Stomach (tissue), 8 donors: ENCODE measurements at regions not wholly inside any gene's neighbourhood (a gene's known extent, or its start where the extent isn't known, plus 50 kb on each side); places are given as distances from the start of the nearest gene placed in this dataset.

ENCODE experiments used
- DNase-seq, 2 donors: peaks; one replicate each; pipeline versions ENCODE4 v3.0.0 to v3.0.0-alpha.2; 2013 to 2019
- H3K27ac ChIP-seq, 5 donors: fragments of 200-600 bp in 4 of 5; sonication (generic) in 4 of 5; one replicate each; pipeline ENCODE4 v1.5.1; 2013 to 2019; ENCODE audit warnings: mild to moderate bottlenecking in 1 of 5, moderate library complexity in 1 of 5
- H3K27me3 ChIP-seq, 3 donors: fragments of 200-600 bp; sonication (generic); one replicate each; pipeline ENCODE4 v1.5.1; 2017 to 2019; ENCODE audit warnings: mixed run types in 1 of 3
- H3K36me3 ChIP-seq, 4 donors: fragments of 200-600 bp; sonication (generic); 1 replicate in 3 of 4; 2 replicates in 1 of 4; pipeline ENCODE4 v1.5.1; 2016 to 2019
- H3K4me1 ChIP-seq, 4 donors: fragments of 200-600 bp; sonication (generic); one replicate each; pipeline ENCODE4 v1.5.1; 2016 to 2019
- H3K4me3 ChIP-seq, 4 donors: fragments of 200-600 bp; sonication (generic) in 3 of 4; one replicate each; pipeline ENCODE4 v1.5.1; 2016 to 2019; ENCODE audit warnings: mild to moderate bottlenecking in 1 of 4
- H3K9me3 ChIP-seq, 4 donors: fragments of 200-600 bp; sonication (generic); one replicate each; pipeline ENCODE4 v1.5.1; 2016 to 2019
- EP300 ChIP-seq: sonication (generic); formaldehyde crosslinking; IDR thresholded peaks from one replicate; pipeline ENCODE4 v1.6.1; 2017; ENCODE audit warnings: antibody characterized with exemption
- POLR2A ChIP-seq, 4 donors: fragments of 450-650 bp; IDR thresholded peaks; one replicate each; pipeline ENCODE4 v1.6.1; 2016; ENCODE audit warnings: antibody characterized with exemption in 4 of 4, control low read depth in 2 of 4, mild to moderate bottlenecking in 1 of 4, moderate library complexity in 1 of 4
- POLR2AphosphoS5 ChIP-seq, 3 donors: sonication (generic); formaldehyde crosslinking; IDR thresholded peaks; one replicate each; pipeline ENCODE4 v1.6.1; 2016; ENCODE audit warnings: antibody characterized with exemption in 3 of 3
- WGBS, 5 donors: extraction: QIAGEN DNeasy Blood & Tissue Kit in 3 of 5; methylation state at CpG; one replicate each; pipeline versions ENCODE4 v1.1.5 to v1.1.7; 2013 to 2018; 5-methylcytosine and 5-hydroxymethylcytosine counted together
- intact Hi-C: fragments of 100-400 bp; cut with DNase I; formaldehyde crosslinking; loops from one replicate; pipeline ENCODE4 v1.15.1; 2023; ENCODE audit warnings: low total_unique reads
- TF ChIP-seq, protein P1 (sequence below), 7 experiments: fragments of 450-650 bp in 4 of 7; fragments of 200-600 bp in 3 of 7; sonication (generic) in 3 of 7; IDR thresholded peaks; one replicate each; pipeline ENCODE4 v1.5.1; 2016 to 2019; ENCODE audit warnings: antibody characterized with exemption in 7 of 7, control low read depth in 2 of 7, mild to moderate bottlenecking in 1 of 7
- donor health status: healthy with polysubstance abuse.
- donor health status: Bipolar disorder and iron deficiency.
- donor health status: healthy.

DNA sequence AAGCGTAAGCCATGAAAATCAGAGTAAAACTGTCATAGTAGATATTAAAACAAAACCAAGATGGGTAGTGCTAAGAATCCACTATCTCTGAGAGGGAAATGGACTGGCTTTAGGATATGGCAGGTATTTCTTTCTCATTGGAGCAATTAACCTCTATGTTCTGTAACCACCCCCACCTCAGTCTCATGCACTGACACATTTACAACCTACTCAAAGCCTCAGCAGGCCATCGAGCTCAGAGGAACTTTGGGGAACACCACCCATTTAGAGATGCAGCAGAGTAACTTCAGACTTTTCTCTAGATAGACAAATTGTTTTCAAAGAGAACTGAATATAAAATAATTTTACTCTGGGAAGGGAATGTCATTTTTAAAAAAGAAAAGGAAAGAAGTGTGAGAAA, 615.8 kb upstream of the ZFHX3 start:
- Histone ChIP-seq H3K9me3 (no peaks in the 10 kb centered on the region), H3K27ac (no peak overlapping the region), H3K4me1 (no peaks in the 10 kb centered on the region), H3K36me3 (no peaks in the 10 kb centered on the region), H3K27me3 (no peaks in the 10 kb centered on the region), H3K4me3 (no peak overlapping the region)
- intact Hi-C loops = no loop called here
- TF ChIP-seq POLR2AphosphoS5 (IDR thresholded peaks at IDR 0.05) (no peak), POLR2A (IDR thresholded peaks at IDR 0.05) (no peak), EP300 (no peak)
- TF ChIP-seq, protein P1, sequence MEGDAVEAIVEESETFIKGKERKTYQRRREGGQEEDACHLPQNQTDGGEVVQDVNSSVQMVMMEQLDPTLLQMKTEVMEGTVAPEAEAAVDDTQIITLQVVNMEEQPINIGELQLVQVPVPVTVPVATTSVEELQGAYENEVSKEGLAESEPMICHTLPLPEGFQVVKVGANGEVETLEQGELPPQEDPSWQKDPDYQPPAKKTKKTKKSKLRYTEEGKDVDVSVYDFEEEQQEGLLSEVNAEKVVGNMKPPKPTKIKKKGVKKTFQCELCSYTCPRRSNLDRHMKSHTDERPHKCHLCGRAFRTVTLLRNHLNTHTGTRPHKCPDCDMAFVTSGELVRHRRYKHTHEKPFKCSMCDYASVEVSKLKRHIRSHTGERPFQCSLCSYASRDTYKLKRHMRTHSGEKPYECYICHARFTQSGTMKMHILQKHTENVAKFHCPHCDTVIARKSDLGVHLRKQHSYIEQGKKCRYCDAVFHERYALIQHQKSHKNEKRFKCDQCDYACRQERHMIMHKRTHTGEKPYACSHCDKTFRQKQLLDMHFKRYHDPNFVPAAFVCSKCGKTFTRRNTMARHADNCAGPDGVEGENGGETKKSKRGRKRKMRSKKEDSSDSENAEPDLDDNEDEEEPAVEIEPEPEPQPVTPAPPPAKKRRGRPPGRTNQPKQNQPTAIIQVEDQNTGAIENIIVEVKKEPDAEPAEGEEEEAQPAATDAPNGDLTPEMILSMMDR (IDR thresholded peaks at IDR 0.05) = no peak
- DNase-seq = no peak
- WGBS, 5 donors = 58 to 63% (median 60%) methylated on average over 2 of the region's 2 CpGs

DNA sequence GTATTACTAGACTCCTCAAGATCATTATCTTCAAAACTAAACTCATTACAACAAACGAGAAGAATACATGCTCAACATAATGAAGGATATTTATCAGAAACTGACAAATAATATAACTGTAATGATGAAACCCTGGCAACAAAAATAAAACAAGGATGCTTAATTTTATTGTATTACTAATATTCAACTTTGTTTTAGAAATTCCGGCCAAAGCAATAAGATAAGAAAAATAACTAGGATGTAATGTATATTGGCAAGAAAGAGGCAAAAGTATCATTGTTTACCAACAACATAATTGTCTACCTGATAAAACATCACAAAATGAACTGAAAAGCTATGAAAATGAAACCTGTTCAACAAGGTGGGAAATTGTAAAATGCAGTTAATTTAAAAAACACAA, 588.3 kb upstream of the ZFHX3 start:
- Histone ChIP-seq H3K27me3 (no peaks in the 10 kb centered on the region), H3K9me3 (peaks cover 3 to 14% (median 9%) of the 10 kb centered on the region in 4 donors), H3K4me3 (no peak overlapping the region), H3K27ac (no peak overlapping the region), H3K4me1 (no peaks in the 10 kb centered on the region), H3K36me3 (no peaks in the 10 kb centered on the region)
- DNase-seq = no peak
- intact Hi-C loops = no loop called here
- TF ChIP-seq EP300 (no peak), POLR2AphosphoS5 (IDR thresholded peaks at IDR 0.05) (no peak), POLR2A (IDR thresholded peaks at IDR 0.05) (no peak)
- TF ChIP-seq, protein P1 (IDR thresholded peaks at IDR 0.05) = no peak
- 86 to 98% (median 89%) methylated on average over 2 of the region's 2 CpGs for WGBS, 5 donors

DNA sequence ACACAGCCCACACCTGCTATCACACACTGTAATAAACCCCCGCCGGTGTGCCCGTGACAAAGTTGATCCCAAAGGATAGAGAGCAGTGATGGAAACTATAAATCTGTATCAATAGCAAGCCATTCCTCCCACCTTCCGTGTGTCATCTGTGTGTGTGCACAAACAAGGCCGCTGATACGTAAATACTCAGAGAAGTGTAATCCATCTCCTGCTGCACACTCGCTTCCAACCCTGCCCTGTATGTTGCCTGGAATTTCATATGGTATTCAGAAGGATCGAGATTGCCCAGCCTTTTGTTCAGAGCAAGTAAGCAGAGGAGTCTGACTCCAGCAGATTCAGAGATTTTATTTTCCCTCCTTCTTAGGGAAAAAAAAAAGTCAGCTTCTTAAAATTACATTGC, 581.1 kb upstream of the ZFHX3 start:
- no peak for DNase-seq
- intact Hi-C loops = no loop called here
- Histone ChIP-seq H3K4me3 (no peak overlapping the region), H3K4me1 (no peaks in the 10 kb centered on the region), H3K27ac (no peak overlapping the region), H3K27me3 (no peaks in the 10 kb centered on the region), H3K9me3 (no peaks in the 10 kb centered on the region), H3K36me3 (no peaks in the 10 kb centered on the region)
- WGBS, 5 donors = 42 to 73% (median 59%) methylated on average over 8 of the region's 8 CpGs
- TF ChIP-seq POLR2AphosphoS5 (IDR thresholded peaks at IDR 0.05) (no peak), POLR2A (IDR thresholded peaks at IDR 0.05) (no peak), EP300 (no peak)
- TF ChIP-seq, protein P1 (IDR thresholded peaks at IDR 0.05) = no peak

DNA sequence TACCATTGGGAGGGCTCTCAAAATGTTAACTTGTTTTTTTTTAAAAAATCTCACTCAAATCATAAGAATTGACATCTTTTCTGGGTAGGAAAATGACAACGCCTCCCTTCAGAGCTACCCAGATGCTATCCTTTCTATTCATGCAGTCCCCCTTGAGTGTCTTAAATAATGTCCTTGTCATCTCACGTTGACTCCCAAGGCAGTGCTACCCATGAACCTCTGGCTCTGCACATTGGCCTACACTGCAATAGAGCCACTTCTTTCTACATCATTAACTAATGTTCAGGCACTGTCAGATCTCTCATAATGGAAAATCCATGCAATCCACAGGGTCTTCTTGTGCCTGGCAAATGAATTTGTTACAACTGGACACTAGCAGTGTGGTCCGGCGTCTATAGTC, 569.8 kb upstream of the ZFHX3 start:
- WGBS, 5 donors = 88 to 96% (median 92%) methylated on average over 4 of the region's 4 CpGs
- H3K4me1 ChIP-seq = peaks cover 0 to 3% (median 0%) of the 10 kb centered on the region in 4 donors
- intact Hi-C loops = no loop called here

More for the DNA sequence above, 569.8 kb upstream of the ZFHX3 start:
- Histone ChIP-seq H3K4me3 (no peak overlapping the region), H3K27ac (no peak overlapping the region), H3K9me3 (no peaks in the 10 kb centered on the region), H3K36me3 (no peaks in the 10 kb centered on the region), H3K27me3 (peaks cover 0 to 15% (median 6%) of the 10 kb centered on the region in 3 donors)
- DNase-seq = no peak
- TF ChIP-seq, protein P1 (IDR thresholded peaks at IDR 0.05) = no peak
